Germinal center (tissue), 1 donor: ENCODE measurements at regions not wholly inside any gene's neighbourhood (a gene's known extent, or its start where the extent isn't known, plus 50 kb on each side); places are given as distances from the start of the nearest gene placed in this dataset.

Experiments
- DNase-seq: peaks from one replicate; pipeline ENCODE4 v3.0.0; 2012; ENCODE audit warnings: mixed read lengths, low spot score

DNA sequence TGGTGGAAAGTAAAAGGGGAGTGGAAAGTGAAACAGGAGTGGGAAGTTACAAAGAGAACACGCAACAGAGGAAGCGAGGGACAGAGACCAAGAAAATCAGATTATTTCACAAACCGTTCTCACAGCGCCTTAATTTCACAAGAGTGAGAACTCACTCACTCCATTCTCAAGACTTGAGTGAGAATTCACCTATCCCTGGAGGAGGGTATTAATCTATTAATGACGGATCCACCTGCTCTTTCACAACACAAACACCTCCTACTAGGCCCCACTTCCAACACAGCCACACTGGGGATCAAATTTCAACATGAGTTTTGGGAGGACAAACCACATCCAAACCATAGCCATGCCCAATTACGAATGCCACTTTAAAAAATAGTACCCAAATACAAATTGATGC, 297.6 kb downstream of the GPAM start:
- no peak for DNase-seq

DNA sequence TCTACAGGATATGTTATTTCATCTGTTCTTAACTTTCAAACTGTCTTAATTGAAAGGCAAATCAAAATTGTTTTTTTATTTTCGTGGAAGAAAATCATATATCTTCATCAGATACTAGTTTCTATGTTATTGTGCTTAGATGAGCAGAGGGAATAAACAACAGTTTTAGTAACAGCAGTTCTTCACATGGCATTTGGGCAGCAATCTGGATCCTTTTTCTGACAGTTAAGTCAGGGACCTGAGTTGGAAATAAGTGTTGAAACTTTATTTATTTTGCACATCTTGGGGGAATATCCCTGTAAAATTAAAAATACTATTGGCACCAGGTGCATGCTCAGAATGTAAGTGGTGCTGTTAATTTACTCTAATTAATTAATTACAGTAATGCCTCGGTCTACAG, 296.3 kb downstream of the GPAM start:
- no peak for DNase-seq

- DNase-seq: no peak
These were observed 293.5 kb downstream of the GPAM start for GRCh38 chr10:111890046-111890445.

GRCh38 chr10:111916011-111916410, 267.6 kb downstream of the GPAM start:
- no peak for DNase-seq

GRCh38 chr10:111921821-111922220, 261.7 kb downstream of the GPAM start:
- DNase-seq: no peak

DNA sequence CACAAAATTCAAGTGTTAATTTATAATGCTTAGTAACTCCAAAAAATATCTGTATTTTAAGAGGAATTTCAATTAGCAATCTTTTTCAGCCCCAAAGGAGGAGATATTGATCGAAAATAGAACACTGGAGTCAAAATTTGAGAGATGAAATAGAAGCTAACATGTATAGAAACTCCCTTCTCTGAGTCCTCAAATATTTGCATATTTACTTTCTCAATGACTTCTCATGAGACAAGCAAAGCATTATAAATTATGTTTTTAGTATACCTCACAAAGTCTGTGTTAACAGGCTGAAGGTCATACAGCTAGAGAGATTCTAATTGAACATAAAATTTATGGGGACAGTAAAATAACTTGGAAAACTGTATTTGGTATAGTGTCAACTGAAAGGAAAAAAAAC, 260.5 kb downstream of the GPAM start:
- no peak for DNase-seq

DNA sequence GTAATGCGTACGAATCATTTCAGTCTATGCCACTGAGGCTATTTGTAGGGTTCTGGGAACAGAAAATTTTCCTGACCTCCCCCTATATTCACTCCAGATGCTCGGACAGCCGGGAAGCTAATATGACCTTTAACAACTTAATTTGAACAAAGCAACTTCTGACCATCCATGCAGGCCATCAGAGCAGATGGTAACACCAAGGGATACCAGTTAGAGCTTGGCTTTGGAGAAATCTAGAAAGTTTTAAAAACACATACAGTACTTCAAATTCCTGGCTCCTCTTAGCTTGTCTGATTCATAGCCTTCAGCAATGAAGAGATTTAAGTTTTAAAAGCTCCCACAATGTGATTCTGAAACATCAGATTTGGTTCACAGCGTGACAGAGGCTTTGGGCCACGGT, 257.3 kb downstream of the GPAM start:
- DNase-seq: no peak

DNA sequence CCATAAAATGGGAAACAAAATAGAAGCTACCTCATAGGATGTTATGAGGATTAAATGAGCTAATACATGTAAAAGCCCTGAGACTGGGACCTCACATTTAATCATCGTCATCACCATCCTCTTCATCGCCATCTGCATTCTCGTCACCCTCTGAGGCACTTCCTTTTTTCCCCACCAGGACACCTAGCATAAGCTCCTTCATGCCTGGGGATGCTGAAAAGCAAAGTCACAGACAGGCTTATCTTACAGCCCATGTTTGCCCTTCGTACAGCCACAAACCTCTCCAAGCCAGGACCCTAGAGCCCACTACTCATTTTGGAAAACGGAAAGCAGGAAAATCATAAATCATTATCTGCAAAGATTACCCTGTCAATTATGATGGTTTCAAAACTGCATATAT, 249.6 kb downstream of the GPAM start:
- no peak for DNase-seq

DNA sequence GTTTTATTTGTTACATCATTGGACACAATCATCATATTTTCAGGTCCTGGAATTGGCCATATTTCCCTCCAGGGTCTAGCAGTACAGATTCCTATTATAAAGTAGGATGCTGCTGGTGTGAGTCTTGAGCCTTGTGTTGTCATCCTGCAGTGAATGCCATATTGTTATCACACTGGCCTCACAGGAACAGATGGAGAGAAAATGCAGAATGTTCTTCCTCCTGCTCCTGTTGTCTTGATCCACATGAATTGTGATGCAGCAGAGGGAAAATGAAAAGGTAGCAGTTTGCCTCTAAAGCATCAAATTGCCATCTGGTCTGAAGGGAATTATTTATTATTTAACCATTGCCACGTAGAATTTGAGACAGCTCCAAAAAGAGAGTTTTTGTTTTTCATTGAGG, 248.6 kb downstream of the GPAM start:
- DNase-seq: no peak

- no peak for DNase-seq
These were observed 247.4 kb downstream of the GPAM start for GRCh38 chr10:111936143-111936542.

DNA sequence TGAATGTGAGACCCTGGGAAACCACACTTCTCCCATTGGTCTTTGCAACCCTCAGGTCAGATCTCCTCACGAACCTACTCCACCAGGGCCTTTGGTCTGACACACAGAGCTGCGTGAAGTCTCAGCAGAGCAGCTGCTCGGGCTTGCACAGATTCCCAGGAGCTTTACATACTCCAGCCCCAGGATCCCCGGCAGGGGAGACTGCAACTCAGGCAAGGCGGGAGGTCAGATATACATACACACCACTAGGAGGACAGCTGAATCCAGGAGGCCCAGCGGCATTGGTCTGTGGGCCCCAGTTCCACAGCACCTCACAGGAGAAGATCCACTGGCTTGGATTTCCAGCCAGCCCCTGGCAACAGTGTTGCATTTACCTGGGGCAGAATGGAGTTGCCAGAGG, 239.2 kb downstream of the GPAM start:
- no peak for DNase-seq

GRCh38 chr10:111953949-111954348, 229.6 kb downstream of the GPAM start:
- DNase-seq: no peak

GRCh38 chr10:111954386-111954785, 229.2 kb downstream of the GPAM start:
- DNase-seq: no peak

GRCh38 chr10:111956841-111957240, 226.7 kb downstream of the GPAM start:
- no peak for DNase-seq

GRCh38 chr10:111962951-111963350, 220.6 kb downstream of the GPAM start:
- DNase-seq: no peak

DNA sequence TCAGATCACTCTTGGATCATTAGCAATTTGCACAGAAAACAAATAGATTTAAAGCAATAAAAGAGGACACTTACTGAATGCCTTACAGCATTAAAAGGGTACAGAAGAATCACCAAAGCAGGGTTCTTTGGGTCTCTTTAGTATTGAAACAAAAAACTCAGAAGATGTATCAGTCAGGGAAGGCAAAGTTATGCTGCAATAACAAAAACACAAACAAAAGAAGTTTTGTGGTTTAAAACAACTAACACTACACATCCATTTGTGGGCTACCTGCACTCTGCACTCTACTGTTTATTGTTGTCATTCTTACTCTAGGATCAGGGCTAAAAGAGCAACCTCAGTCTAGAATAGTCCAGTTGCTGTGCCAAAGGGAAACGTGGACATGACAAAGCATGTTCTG, 216.4 kb downstream of the GPAM start:
- DNase-seq: no peak

GRCh38 chr10:111967547-111967946, 216.0 kb downstream of the GPAM start:
- DNase-seq: no peak

- no peak for DNase-seq
These were observed 214.9 kb downstream of the GPAM start for GRCh38 chr10:111968647-111969046.

- DNase-seq: no peak
These were observed 213.5 kb downstream of the GPAM start for GRCh38 chr10:111970111-111970510.

GRCh38 chr10:111972109-111972508, 211.5 kb downstream of the GPAM start:
- no peak for DNase-seq

- no peak for DNase-seq
These were observed 210.3 kb downstream of the GPAM start for GRCh38 chr10:111973306-111973705.

- DNase-seq: no peak
These were observed 209.7 kb downstream of the GPAM start for GRCh38 chr10:111973826-111974225.

DNA sequence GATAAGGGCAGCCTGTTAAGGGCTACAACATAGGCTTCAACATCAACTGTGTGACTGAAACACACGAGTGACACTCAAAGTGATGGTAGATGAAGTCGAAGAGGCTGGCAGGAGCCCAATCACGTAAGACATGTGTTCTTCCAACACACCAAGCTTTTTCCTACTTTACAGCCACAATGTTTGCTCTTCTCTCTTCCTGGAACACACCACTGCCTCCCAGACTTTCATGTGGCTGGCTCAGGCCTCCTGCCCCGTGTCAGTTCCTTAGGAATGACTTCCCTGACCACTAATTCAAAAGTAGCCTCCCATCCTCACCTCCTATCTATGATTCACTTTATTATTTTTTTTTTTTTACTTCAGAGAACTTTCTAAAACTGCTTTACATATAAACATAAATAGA, 209.2 kb downstream of the GPAM start:
- DNase-seq: no peak

DNA sequence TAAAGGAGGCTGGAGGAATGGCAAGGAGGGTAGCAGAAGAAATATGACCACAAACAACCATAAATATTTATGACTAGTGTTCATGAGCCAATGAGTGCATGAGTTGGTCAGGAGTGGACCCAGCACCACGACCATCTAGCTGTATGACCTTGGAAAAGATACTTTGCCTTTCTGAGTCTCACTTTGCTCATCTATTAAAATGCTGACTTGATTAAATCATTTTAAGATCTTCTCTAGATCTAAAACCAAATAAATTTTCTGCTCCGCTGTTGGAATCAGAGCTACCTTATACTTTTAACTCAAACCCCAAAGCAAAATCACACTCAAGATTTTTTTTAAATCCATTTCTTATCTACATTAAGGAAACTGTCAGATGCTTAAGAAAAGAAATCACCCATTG, 207.0 kb downstream of the GPAM start:
- no peak for DNase-seq

- no peak for DNase-seq
These were observed 199.5 kb downstream of the GPAM start for GRCh38 chr10:111984057-111984456.
